Stimulated activated CD8-positive, alpha-beta memory T cell treated with anti-CD3 and anti-CD28 coated beads, Interleukin-4, amount 100 ng/mL, for 1 hour (primary cell): ENCODE measurements at regions not wholly inside any gene's neighbourhood (a gene's known extent, or its start where the extent isn't known, plus 50 kb on each side); places are given as distances from the start of the nearest gene placed in this dataset.
"Not testable (repeated sequence)": the region's sequence is repeated elsewhere in the genome, so short reads cannot be mapped to it uniquely, and the experiment has no call there.

ENCODE experiments used
- DNase-seq, 2 donors: peaks; one replicate each; pipeline ENCODE4 v3.0.0-alpha.2; 2020; ENCODE audit warnings: low read depth in 2 of 2, low spot score in 1 of 2

- no peak for DNase-seq
Observed at GRCh38 chr13:104616990-104617389, 1550.8 kb upstream of the SLC10A2 start.

GRCh38 chr13:104614361-104615145 is 1548.3 kb upstream of the SLC10A2 start:
- no peak for DNase-seq

- DNase-seq, result no peak
Observed at GRCh38 chr13:104608331-104608730, 1542.1 kb upstream of the SLC10A2 start.

GRCh38 chr13:104605435-104605834 is 1539.2 kb upstream of the SLC10A2 start:
- DNase-seq, result not testable (repeated sequence)

- DNase-seq, result no peak
Observed at GRCh38 chr13:104597546-104598180, 1531.4 kb upstream of the SLC10A2 start.

GRCh38 chr13:104595511-104595910 is 1529.3 kb upstream of the SLC10A2 start:
- DNase-seq, result no peak

- DNase-seq, result no peak
Observed at GRCh38 chr13:104594806-104595205, 1528.6 kb upstream of the SLC10A2 start.

- DNase-seq, result no peak
Observed at GRCh38 chr13:104593693-104594092, 1527.5 kb upstream of the SLC10A2 start.

GRCh38 chr13:104593251-104593576 is 1527.0 kb upstream of the SLC10A2 start:
- DNase-seq, result no peak

GRCh38 chr13:104592545-104593250 is 1526.5 kb upstream of the SLC10A2 start:
- DNase-seq, result no peak

GRCh38 chr13:104592127-104592526 is 1525.9 kb upstream of the SLC10A2 start:
- no peak for DNase-seq

- no peak for DNase-seq
Observed at GRCh38 chr13:104586051-104586746, 1520.0 kb upstream of the SLC10A2 start.

- DNase-seq, result no peak
Observed at GRCh38 chr13:104584481-104584880, 1518.3 kb upstream of the SLC10A2 start.

GRCh38 chr13:104580931-104581330 is 1514.7 kb upstream of the SLC10A2 start:
- no peak for DNase-seq

GRCh38 chr13:104577071-104577815 is 1511.0 kb upstream of the SLC10A2 start:
- DNase-seq, result no peak

GRCh38 chr13:104571893-104572229 is 1505.6 kb upstream of the SLC10A2 start:
- DNase-seq, result no peak

GRCh38 chr13:104571161-104571892 is 1505.1 kb upstream of the SLC10A2 start:
- no peak for DNase-seq

- no peak for DNase-seq
Observed at GRCh38 chr13:104567114-104567513, 1500.9 kb upstream of the SLC10A2 start.

- DNase-seq, result no peak
Observed at GRCh38 chr13:104565888-104566287, 1499.7 kb upstream of the SLC10A2 start.

GRCh38 chr13:104553896-104554295 is 1487.7 kb upstream of the SLC10A2 start:
- DNase-seq, result no peak
